Progenitor cell of endocrine pancreas (in vitro differentiated cells): ENCODE measurements at regions not wholly inside any gene's neighbourhood (a gene's known extent, or its start where the extent isn't known, plus 50 kb on each side); places are given as distances from the start of the nearest gene placed in this dataset.

Source experiments
- DNase-seq: peaks from one replicate; pipeline ENCODE4 v3.0.0; 2021; ENCODE audit warnings: low spot score; ENCODE audit not compliant: unreplicated experiment
- H3K27ac Mint-ChIP-seq: 2 replicates; pipeline ENCODE4 v1.8.0; 2021; ENCODE audit warnings: mild to moderate bottlenecking, moderate library complexity, mixed read lengths
- H3K27me3 Mint-ChIP-seq: 2 replicates; pipeline ENCODE4 v1.8.0; 2021; ENCODE audit warnings: mixed read lengths
- H3K36me3 Mint-ChIP-seq: 2 replicates; pipeline ENCODE4 v1.8.0; 2022; ENCODE audit warnings: mixed read lengths; ENCODE audit not compliant: insufficient read depth
- H3K4me1 Mint-ChIP-seq: 2 replicates; pipeline ENCODE4 v1.8.0; 2021; ENCODE audit warnings: low read depth, mixed read lengths
- H3K4me3 Mint-ChIP-seq: 2 replicates; pipeline ENCODE4 v1.8.0; 2021; ENCODE audit warnings: low read depth, mild to moderate bottlenecking, moderate library complexity, mixed read lengths
- H3K9me3 Mint-ChIP-seq: 2 replicates; pipeline ENCODE4 v1.8.0; 2021; ENCODE audit warnings: low read depth, mixed read lengths
- CTCF ChIP-seq: fragments of 200-600 bp; sonication (generic); IDR thresholded peaks from one replicate; pipeline ENCODE4 v1.5.0; 2021; ENCODE audit warnings: antibody characterized with exemption, mild to moderate bottlenecking; ENCODE audit not compliant: unreplicated experiment

DNA sequence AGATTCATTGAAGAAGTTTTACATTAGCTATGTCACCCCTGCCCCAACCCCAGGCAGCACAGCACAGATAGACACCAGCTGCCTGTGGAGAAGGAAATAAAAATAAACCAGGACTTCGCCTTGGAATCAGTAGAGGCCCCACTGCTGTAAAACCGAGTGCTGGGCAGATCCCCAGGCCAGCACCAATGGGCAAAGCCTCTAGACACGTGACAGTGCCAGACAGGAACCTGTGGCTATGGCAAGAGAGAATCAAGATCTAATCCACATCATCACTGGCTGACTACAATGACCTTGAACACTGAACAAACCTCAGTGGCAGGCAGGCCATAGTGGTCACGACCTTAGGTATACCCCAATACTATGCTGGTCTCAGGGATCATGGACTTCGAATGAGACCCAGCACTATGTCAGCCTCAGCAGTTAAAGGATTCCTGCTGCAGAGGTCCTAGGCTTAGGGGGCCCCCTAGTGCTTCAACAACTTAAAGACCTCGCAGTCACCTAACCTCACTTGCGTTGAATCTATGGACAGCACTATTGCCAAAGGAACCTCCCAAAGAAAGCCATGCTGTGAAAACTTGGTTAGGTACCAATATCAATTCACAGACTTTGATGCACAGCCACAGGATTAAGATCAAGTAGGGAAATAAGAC is 2118.6 kb upstream of the C9orf72 start:
- TF ChIP-seq CTCF, result peak; percentile 58
- H3K27ac Mint-ChIP-seq, result no peak overlapping the region
- H3K27me3 Mint-ChIP-seq, result no peaks in the 10 kb centered on the region
- no peak overlapping the region for H3K4me3 Mint-ChIP-seq
- H3K36me3 Mint-ChIP-seq, result no peaks in the 10 kb centered on the region
- peaks cover 9% of the 10 kb centered on the region for H3K9me3 Mint-ChIP-seq
- no peak for DNase-seq
- H3K4me1 Mint-ChIP-seq, result peaks cover 1% of the 10 kb centered on the region

DNA sequence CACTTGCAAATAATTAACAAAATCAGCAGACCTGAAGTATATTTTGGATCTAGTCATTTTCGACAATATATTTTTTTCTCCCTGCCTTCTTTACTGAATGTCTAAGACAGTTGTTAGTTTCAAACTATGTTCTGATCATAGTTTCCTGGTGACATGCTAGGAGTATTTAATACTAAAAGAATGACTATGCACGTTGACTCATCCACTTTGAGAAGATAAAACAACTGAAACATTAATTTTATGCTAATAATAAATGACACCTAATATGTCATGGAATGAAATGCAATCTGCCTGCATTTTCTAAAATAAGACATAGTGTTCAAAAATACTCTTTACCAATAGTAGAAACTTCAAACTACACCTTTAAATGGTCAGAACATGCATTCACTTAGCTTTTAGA is 2123.7 kb upstream of the C9orf72 start:
- no peak for TF ChIP-seq CTCF
- DNase-seq, result no peak
- no peaks in the 10 kb centered on the region for H3K4me1 Mint-ChIP-seq

DNA sequence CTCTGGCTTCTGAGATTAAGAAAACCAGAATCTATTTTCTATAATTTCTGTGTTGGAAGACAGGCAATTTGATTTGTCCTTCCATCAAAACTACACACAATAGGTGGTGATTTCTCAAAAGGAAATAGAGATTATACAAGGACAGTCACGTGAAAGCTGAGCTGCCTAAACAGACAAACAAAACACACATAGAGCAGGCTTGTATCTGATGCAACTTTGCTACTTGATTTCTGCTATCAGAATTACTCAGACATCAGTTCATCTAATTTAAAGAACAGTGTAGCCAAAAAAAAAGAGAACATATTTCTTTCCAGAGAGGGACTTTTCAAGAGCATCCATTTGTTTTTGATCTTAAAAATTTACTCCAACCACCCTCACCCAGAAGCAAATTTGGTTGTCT is 2128.3 kb upstream of the C9orf72 start:
- no peaks in the 10 kb centered on the region for H3K36me3 Mint-ChIP-seq
- no peaks in the 10 kb centered on the region for H3K4me1 Mint-ChIP-seq
- H3K9me3 Mint-ChIP-seq, result no peaks in the 10 kb centered on the region
- H3K27me3 Mint-ChIP-seq, result no peaks in the 10 kb centered on the region
- no peak for DNase-seq
- no peak for TF ChIP-seq CTCF
- no peak overlapping the region for H3K27ac Mint-ChIP-seq
- no peak overlapping the region for H3K4me3 Mint-ChIP-seq

More for the DNA sequence above, 2123.7 kb upstream of the C9orf72 start:
- no peaks in the 10 kb centered on the region for H3K27me3 Mint-ChIP-seq
- H3K27ac Mint-ChIP-seq, result no peak overlapping the region
- H3K9me3 Mint-ChIP-seq, result peaks cover 9% of the 10 kb centered on the region
- H3K4me3 Mint-ChIP-seq, result no peak overlapping the region
- no peaks in the 10 kb centered on the region for H3K36me3 Mint-ChIP-seq

GRCh38 chr9:29701971-29702370 is 2128.7 kb upstream of the C9orf72 start:
- Mint-ChIP-seq H3K9me3 (no peaks in the 10 kb centered on the region), H3K36me3 (no peaks in the 10 kb centered on the region), H3K4me3 (no peak overlapping the region), H3K27me3 (no peaks in the 10 kb centered on the region), H3K4me1 (no peaks in the 10 kb centered on the region), H3K27ac (no peak overlapping the region)
- no peak for TF ChIP-seq CTCF
- DNase-seq, result no peak

DNA sequence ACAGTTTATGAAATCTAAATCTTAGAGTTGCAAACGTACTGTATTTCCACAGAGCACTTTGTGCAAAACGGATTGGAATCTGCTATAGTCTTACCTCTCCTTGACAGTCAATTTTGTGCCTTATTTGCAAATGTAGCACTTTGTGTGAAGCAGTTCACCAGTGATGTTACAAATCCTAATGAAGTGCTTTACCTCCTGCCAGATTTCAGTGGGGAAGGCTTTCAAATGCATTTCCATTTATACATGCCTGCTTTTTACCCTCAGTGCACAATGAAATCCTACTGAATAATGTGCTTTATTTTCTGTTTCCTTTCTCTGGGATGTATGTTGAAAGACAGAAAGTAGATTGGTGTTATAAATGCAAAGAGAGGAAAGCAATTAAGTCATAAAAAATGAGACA is 2141.6 kb upstream of the C9orf72 start:
- H3K4me3 Mint-ChIP-seq, result no peak overlapping the region
- no peak for DNase-seq
- H3K27ac Mint-ChIP-seq, result no peak overlapping the region
- H3K4me1 Mint-ChIP-seq, result no peaks in the 10 kb centered on the region
- no peaks in the 10 kb centered on the region for H3K9me3 Mint-ChIP-seq
- no peaks in the 10 kb centered on the region for H3K27me3 Mint-ChIP-seq
- TF ChIP-seq CTCF, result no peak
- H3K36me3 Mint-ChIP-seq, result no peaks in the 10 kb centered on the region
